ENCODE measurements at regions not wholly inside any gene's neighbourhood (a gene's known extent, or its start where the extent isn't known, plus 50 kb on each side); places are given as distances from the start of the nearest gene placed in this dataset.
A peak's percentile ranks its signal among the peaks of the same experiment; 100 is the strongest.

GRCh38 chr4:148823419-148823769 lies 381.2 kb upstream of the NR3C2 start:
- intact Hi-C loops (cut with micrococcal nuclease), result no loop called here
- BruUV-seq (replicated peaks), result no TSS peak
- no peaks in the 10 kb centered on the region for H3K27me3 Mint-ChIP-seq (ENCODE audit: insufficient read depth, unreplicated experiment)
- no peak overlapping the region for H3K27ac Mint-ChIP-seq (ENCODE audit: low read depth, unreplicated experiment)
- H3K36me3 Mint-ChIP-seq (ENCODE audit: insufficient read depth, unreplicated experiment), result no peaks in the 10 kb centered on the region
- H3K4me3 Mint-ChIP-seq (ENCODE audit: unreplicated experiment), result no peak overlapping the region
- TF ChIP-seq, protein P1, sequence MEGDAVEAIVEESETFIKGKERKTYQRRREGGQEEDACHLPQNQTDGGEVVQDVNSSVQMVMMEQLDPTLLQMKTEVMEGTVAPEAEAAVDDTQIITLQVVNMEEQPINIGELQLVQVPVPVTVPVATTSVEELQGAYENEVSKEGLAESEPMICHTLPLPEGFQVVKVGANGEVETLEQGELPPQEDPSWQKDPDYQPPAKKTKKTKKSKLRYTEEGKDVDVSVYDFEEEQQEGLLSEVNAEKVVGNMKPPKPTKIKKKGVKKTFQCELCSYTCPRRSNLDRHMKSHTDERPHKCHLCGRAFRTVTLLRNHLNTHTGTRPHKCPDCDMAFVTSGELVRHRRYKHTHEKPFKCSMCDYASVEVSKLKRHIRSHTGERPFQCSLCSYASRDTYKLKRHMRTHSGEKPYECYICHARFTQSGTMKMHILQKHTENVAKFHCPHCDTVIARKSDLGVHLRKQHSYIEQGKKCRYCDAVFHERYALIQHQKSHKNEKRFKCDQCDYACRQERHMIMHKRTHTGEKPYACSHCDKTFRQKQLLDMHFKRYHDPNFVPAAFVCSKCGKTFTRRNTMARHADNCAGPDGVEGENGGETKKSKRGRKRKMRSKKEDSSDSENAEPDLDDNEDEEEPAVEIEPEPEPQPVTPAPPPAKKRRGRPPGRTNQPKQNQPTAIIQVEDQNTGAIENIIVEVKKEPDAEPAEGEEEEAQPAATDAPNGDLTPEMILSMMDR (IDR thresholded peaks at IDR 0.05; ENCODE audit: unreplicated experiment), result no peak
- CTCF ChIA-PET, result interaction anchor here (1.8 kb wide), 1 partner anchor 8 kb away, joined by 4 read pairs; no protein-coding TSS in a partner anchor
- H3K4me1 Mint-ChIP-seq (ENCODE audit: insufficient read depth, unreplicated experiment), result peaks cover 6% of the 10 kb centered on the region
- DNase-seq (ENCODE audit: unreplicated experiment), result no peak
- H3K9me3 Mint-ChIP-seq (ENCODE audit: unreplicated experiment), result no peaks in the 10 kb centered on the region
- POLR2A ChIA-PET, result interaction anchor here (0.5 to 1.0 kb wide), 2 partner anchors 15 to 912 kb away, joined by 3 read pairs; no protein-coding TSS in a partner anchor

DNA sequence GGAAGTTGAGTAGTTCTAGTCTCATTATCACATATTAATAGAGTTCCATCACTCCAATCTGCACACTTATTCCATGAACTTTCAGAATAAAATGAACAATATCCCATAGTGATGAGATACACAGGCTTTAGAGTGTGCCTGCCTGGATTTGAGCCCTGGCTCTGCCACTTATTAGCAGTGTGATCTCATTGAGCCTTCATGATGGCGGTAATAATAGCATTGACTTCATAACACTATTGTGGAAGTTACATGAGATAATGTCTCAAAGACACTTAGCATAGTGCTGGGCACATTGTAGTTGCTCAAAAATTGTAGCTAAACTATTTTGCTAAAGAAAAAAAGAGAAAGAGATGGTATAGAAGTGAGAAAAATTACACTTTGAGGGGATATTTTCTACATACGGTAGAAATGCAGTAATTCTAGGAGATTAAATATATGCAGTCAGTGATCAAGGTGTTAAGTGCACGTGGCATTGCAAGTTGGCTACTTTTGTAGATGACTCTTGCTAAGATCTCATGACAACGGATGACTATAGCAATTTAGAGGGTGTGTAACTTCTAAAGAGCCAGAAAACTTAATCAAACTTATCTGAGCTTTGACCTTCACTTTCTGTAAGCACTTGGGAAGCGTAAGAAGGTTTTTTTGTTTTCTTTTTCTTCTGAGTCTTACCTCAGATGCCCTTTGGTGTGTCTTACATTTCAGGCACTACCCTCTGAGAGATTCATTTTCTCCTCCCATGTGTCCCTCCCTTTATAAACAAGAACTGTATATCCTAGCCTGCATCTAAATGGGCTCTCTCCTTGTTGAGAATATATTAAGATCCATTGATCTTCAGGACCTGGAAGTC lies 380.6 kb upstream of the NR3C2 start:
- H3K36me3 Mint-ChIP-seq (ENCODE audit: insufficient read depth, unreplicated experiment), result no peaks in the 10 kb centered on the region

GRCh38 chr4:148814030-148814429 lies 371.8 kb upstream of the NR3C2 start:
- intact Hi-C loops (cut with micrococcal nuclease), result no loop called here
- TF ChIP-seq, protein P1 (IDR thresholded peaks at IDR 0.05; ENCODE audit: unreplicated experiment), result no peak
- DNase-seq (ENCODE audit: unreplicated experiment), result peak; percentile 90
- Mint-ChIP-seq H3K27me3 (ENCODE audit: insufficient read depth, unreplicated experiment) (no peaks in the 10 kb centered on the region), H3K36me3 (ENCODE audit: insufficient read depth, unreplicated experiment) (no peaks in the 10 kb centered on the region), H3K9me3 (ENCODE audit: unreplicated experiment) (no peaks in the 10 kb centered on the region), H3K4me1 (ENCODE audit: insufficient read depth, unreplicated experiment) (peaks cover 21% of the 10 kb centered on the region), H3K4me3 (ENCODE audit: unreplicated experiment) (no peak overlapping the region), H3K27ac (ENCODE audit: low read depth, unreplicated experiment) (no peak overlapping the region)
- ChIA-PET CTCF (interaction anchor here (0.6 kb wide), 1 partner anchor 976 kb away, joined by 3 read pairs; no protein-coding TSS in a partner anchor), POLR2A (interaction anchor here (0.9 to 2.3 kb wide), 5 partner anchors 9 to 33 kb away, joined by 3 to 6 read pairs (median 3); no protein-coding TSS in a partner anchor)
- no TSS peak for BruUV-seq (replicated peaks)

More for the DNA sequence above, 380.6 kb upstream of the NR3C2 start:
- no peak overlapping the region for H3K4me3 Mint-ChIP-seq (ENCODE audit: unreplicated experiment)
- intact Hi-C loops (cut with micrococcal nuclease), result no loop called here
- no peak for DNase-seq (ENCODE audit: unreplicated experiment)
- TF ChIP-seq, protein P1 (IDR thresholded peaks at IDR 0.05; ENCODE audit: unreplicated experiment), result no peak
- H3K27me3 Mint-ChIP-seq (ENCODE audit: insufficient read depth, unreplicated experiment), result no peaks in the 10 kb centered on the region
- peaks cover 6% of the 10 kb centered on the region for H3K4me1 Mint-ChIP-seq (ENCODE audit: insufficient read depth, unreplicated experiment)
- CTCF ChIA-PET, result no interaction called here
- no peaks in the 10 kb centered on the region for H3K9me3 Mint-ChIP-seq (ENCODE audit: unreplicated experiment)
- POLR2A ChIA-PET, result interaction anchor here (0.5 to 0.7 kb wide), 2 partner anchors 9 to 912 kb away, joined by 3 read pairs; no protein-coding TSS in a partner anchor
- no peak overlapping the region for H3K27ac Mint-ChIP-seq (ENCODE audit: low read depth, unreplicated experiment)
- BruUV-seq (replicated peaks), result no TSS peak

DNA sequence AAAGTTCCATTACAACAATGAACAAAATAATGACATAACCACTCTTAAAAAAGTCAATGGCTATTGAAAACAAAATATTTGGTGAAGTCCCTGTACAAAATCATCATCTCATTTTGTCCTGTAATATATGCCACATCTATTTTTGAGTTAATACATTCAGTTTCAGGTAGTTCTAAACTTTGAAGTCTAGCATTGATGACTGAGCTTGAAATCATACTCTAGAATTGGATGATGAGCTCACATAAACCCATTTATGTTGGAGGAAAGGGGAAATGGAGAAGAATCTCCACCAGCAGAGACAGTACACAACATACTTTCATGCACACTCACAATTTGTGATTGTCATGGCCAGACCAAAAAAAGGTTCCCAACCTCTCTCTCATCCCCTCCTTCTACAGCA lies 371.1 kb upstream of the NR3C2 start:
- Mint-ChIP-seq H3K36me3 (ENCODE audit: insufficient read depth, unreplicated experiment) (no peaks in the 10 kb centered on the region), H3K27me3 (ENCODE audit: insufficient read depth, unreplicated experiment) (no peaks in the 10 kb centered on the region), H3K9me3 (ENCODE audit: unreplicated experiment) (no peaks in the 10 kb centered on the region), H3K4me3 (ENCODE audit: unreplicated experiment) (no peak overlapping the region), H3K4me1 (ENCODE audit: insufficient read depth, unreplicated experiment) (peaks cover 21% of the 10 kb centered on the region), H3K27ac (ENCODE audit: low read depth, unreplicated experiment) (no peak overlapping the region)
- ChIA-PET CTCF (interaction anchor here (1.1 kb wide), 1 partner anchor 11 kb away, joined by 4 read pairs; no protein-coding TSS in a partner anchor), POLR2A (interaction anchor here (0.9 to 2.3 kb wide), 5 partner anchors 10 to 84 kb away, joined by 3 to 6 read pairs (median 5); no protein-coding TSS in a partner anchor)
- no peak for DNase-seq (ENCODE audit: unreplicated experiment)
- no TSS peak for BruUV-seq (replicated peaks)
- intact Hi-C loops (cut with micrococcal nuclease), result no loop called here
- TF ChIP-seq, protein P1 (IDR thresholded peaks at IDR 0.05; ENCODE audit: unreplicated experiment), result no peak
